HepG2 (cell line): ENCODE measurements at regions not wholly inside any gene's neighbourhood (a gene's known extent, or its start where the extent isn't known, plus 50 kb on each side); places are given as distances from the start of the nearest gene placed in this dataset.

Experiments
- ATAC-seq: fragments of 200-7000 bp; cut with Tn5 transposase; 3 replicates; pipeline ENCODE4 v1.9.1; 2020; ENCODE audit warnings: mild to moderate bottlenecking, moderate library complexity
- BruUV-seq: library from RNA; stranded (reverse); fragments of 400-500 nt; replicated peaks from 2 replicates; lab custom pipeline; 2021; lab: Mats Ljungman, UMichigan
- CTCF ChIA-PET: fragments of 300-600 bp; formaldehyde crosslinking; extraction: SDS; loops from one replicate; lab custom pipeline; 2021; ENCODE audit warnings: low total read pairs, inconsistent platforms, low intra/inter-chr PET ratio; lab: Yijun Ruan, JAX
- POLR2A ChIA-PET: fragments of 350-600 bp; sonication (Branson Sonifier 250); formaldehyde crosslinking; loops from one replicate; lab custom pipeline; 2020; ENCODE audit warnings: antibody characterized with exemption, inconsistent platforms; lab: Yijun Ruan, JAX
- DNase-seq: peaks from one replicate; pipeline ENCODE4 v3.0.0-alpha.2; 2015; ENCODE audit warnings: low spot score
- FAIRE-seq: peaks from 3 replicates; lab custom pipeline; 2011; peaks lifted over from hg19 to GRCh38; lab: Jason Lieb, UNC
- H2AFZ ChIP-seq: one replicate; pipeline ENCODE4 v1.6.1; 2011; ENCODE audit warnings: low read length, inconsistent platforms
- H3K27ac ChIP-seq: fragments of 300-600 bp; 3 replicates; pipeline ENCODE4 v1.8.0; 2011; ENCODE audit warnings: mixed run types, mild to moderate bottlenecking, mixed read lengths, low read length, inconsistent platforms; ENCODE audit not compliant: insufficient read depth; ENCODE audit errors: extremely low read length
- H3K27me3 ChIP-seq, 2 experiments: fragments of 200-600 bp in 1 of 2; 2 replicates in 1 of 2; 3 replicates in 1 of 2; pipeline versions ENCODE4 v1.6.0 to v1.8.0; 2011; ENCODE audit warnings: low read length in 2 of 2, mild to moderate bottlenecking in 2 of 2, moderate library complexity in 2 of 2, inconsistent platforms in 1 of 2; ENCODE audit not compliant: insufficient read depth in 2 of 2, control insufficient read depth in 1 of 2
- H3K36me3 ChIP-seq, 2 experiments: fragments of 200-600 bp in 1 of 2; replicated peaks in 1 of 2; 2 replicates in 1 of 2; 3 replicates in 1 of 2; pipeline versions ENCODE4 v1.5.1 to v1.8.0; 2011; ENCODE audit warnings: low read length in 2 of 2, inconsistent platforms in 1 of 2; ENCODE audit not compliant: insufficient read depth in 2 of 2, control insufficient read depth in 1 of 2
- H3K4me1 ChIP-seq: 2 replicates; pipeline ENCODE4 v1.5.1; 2012; ENCODE audit warnings: low read length, inconsistent platforms; ENCODE audit not compliant: insufficient read depth
- H3K4me2 ChIP-seq: 2 replicates; pipeline ENCODE4 v1.6.0; 2011; ENCODE audit warnings: low read depth, low read length, inconsistent platforms
- H3K4me3 ChIP-seq, 3 experiments: fragments of 200-600 bp in 1 of 3; sonication (generic), shearing (Covaris generic) in 1 of 3; replicated peaks in 1 of 3; 2 replicates each; pipeline ENCODE4 v1.5.1; 2011 to 2016; ENCODE audit warnings: low read length in 3 of 3, inconsistent platforms in 2 of 3, low read depth in 2 of 3, mild to moderate bottlenecking in 2 of 3, control low read depth in 1 of 3, mixed read lengths in 1 of 3; ENCODE audit not compliant: insufficient read depth in 1 of 3
- H3K79me2 ChIP-seq: one replicate; pipeline ENCODE4 v1.6.1; 2011; ENCODE audit warnings: low read length, inconsistent platforms; ENCODE audit not compliant: insufficient read depth
- H3K9ac ChIP-seq: 2 replicates; pipeline ENCODE4 v1.6.0; 2011; ENCODE audit warnings: mild to moderate bottlenecking, low read depth, low read length, inconsistent platforms; ENCODE audit not compliant: insufficient read depth
- H3K9me3 ChIP-seq: 2 replicates; pipeline ENCODE4 v1.5.1; 2012; ENCODE audit warnings: mild to moderate bottlenecking, low read length
- H4K20me1 ChIP-seq: 2 replicates; pipeline ENCODE4 v1.6.0; 2011; ENCODE audit warnings: inconsistent platforms, mild to moderate bottlenecking, low read length, moderate library complexity; ENCODE audit not compliant: insufficient read depth
- AKNA ChIP-seq: sonication (generic); formaldehyde crosslinking; IDR thresholded peaks from 2 replicates; pipeline ENCODE4 v1.4.0; 2020; ENCODE audit warnings: missing genetic modification reagents, borderline replicate concordance
- CENPT ChIP-seq: sonication (generic); formaldehyde crosslinking; IDR thresholded peaks from 2 replicates; pipeline ENCODE4 v1.8.0; 2022; ENCODE audit warnings: low read depth, mild to moderate bottlenecking, moderate library complexity, missing genetic modification reagents
- HIVEP1 ChIP-seq: sonication (generic); formaldehyde crosslinking; IDR thresholded peaks from 2 replicates; pipeline ENCODE4 v1.4.0; 2020; ENCODE audit warnings: mild to moderate bottlenecking, missing genetic modification reagents
- HOXA7 ChIP-seq: sonication (generic); formaldehyde crosslinking; IDR thresholded peaks from 2 replicates; pipeline ENCODE4 v1.8.1; 2022; ENCODE audit warnings: mild to moderate bottlenecking, missing genetic modification reagents, moderate library complexity
- NFIB ChIP-seq: sonication (generic); formaldehyde crosslinking; IDR thresholded peaks from 2 replicates; pipeline ENCODE4 v1.9.0; 2021; ENCODE audit warnings: missing genetic modification reagents, mild to moderate bottlenecking, borderline replicate concordance
- NONO ChIP-seq, 2 experiments: fragments of 450-650 bp in 1 of 2; sonication (generic) in 1 of 2; formaldehyde crosslinking in 1 of 2; IDR thresholded peaks in 1 of 2; conservative IDR thresholded peaks in 1 of 2; 2 replicates each; pipeline versions ENCODE4 v1.6.1 to v1.8.0; 2017 to 2022; ENCODE audit warnings: mild to moderate bottlenecking in 1 of 2, missing genetic modification reagents in 1 of 2, moderate library complexity in 1 of 2
- RBAK ChIP-seq: sonication (generic); formaldehyde crosslinking; IDR thresholded peaks from 2 replicates; pipeline ENCODE4 v1.5.1; 2020; ENCODE audit warnings: mild to moderate bottlenecking, missing genetic modification reagents
- SNAPC2 ChIP-seq: sonication (generic); formaldehyde crosslinking; IDR thresholded peaks from 2 replicates; pipeline ENCODE4 v1.8.1; 2022; ENCODE audit warnings: mild to moderate bottlenecking, missing genetic modification reagents
- SNRNP70 ChIP-seq: fragments of 200-400 bp; formaldehyde crosslinking; IDR thresholded peaks from 2 replicates; pipeline ENCODE4 v1.6.1; 2017; ENCODE audit warnings: mild to moderate bottlenecking, low read depth, low read length, moderate library complexity
- SOX5 ChIP-seq: IDR thresholded peaks from 2 replicates; pipeline ENCODE4 v1.6.1; 2016; ENCODE audit warnings: borderline replicate concordance
- TCF12 ChIP-seq, 2 experiments: fragments of 450-650 bp in 1 of 2; sonication (generic) in 1 of 2; formaldehyde crosslinking in 1 of 2; IDR thresholded peaks; 2 replicates each; pipeline versions ENCODE4 v1.6.1 to v1.8.0; 2017 to 2022; ENCODE audit warnings: antibody characterized with exemption in 1 of 2, mild to moderate bottlenecking in 1 of 2, missing genetic modification reagents in 1 of 2, moderate library complexity in 1 of 2
- ZNF570 ChIP-seq: sonication (generic); formaldehyde crosslinking; IDR thresholded peaks from 2 replicates; pipeline ENCODE4 v1.4.0; 2020; ENCODE audit warnings: mild to moderate bottlenecking, missing genetic modification reagents, borderline replicate concordance
- ZNF749 ChIP-seq: sonication (generic); formaldehyde crosslinking; IDR thresholded peaks from 2 replicates; pipeline ENCODE4 v1.8.0; 2022; ENCODE audit warnings: mild to moderate bottlenecking, missing genetic modification reagents, moderate library complexity, borderline replicate concordance
- WGBS: methylation state at CpG from one replicate; pipeline ENCODE4 v1.1.6; 2017; ENCODE audit warnings: low lambda C conversion rate; 5-methylcytosine and 5-hydroxymethylcytosine counted together
- in situ Hi-C: cut with HindIII; loops from 2 replicates; pipeline ENCODE4 v1.10.0; 2017; ENCODE audit warnings: low pct_unique_long_range_greater_than_20kb; ENCODE audit not compliant: extremely low pct_ligation_motif_present
- intact Hi-C: fragments of 100-400 bp; cut with micrococcal nuclease; formaldehyde crosslinking; loops from one replicate; pipeline ENCODE4 v1.10.0; 2022; ENCODE audit not compliant: unreplicated experiment
- TF ChIP-seq, protein P1 (sequence below): sonication (generic); formaldehyde crosslinking; IDR thresholded peaks from 2 replicates; pipeline ENCODE4 v1.4.0; 2020; ENCODE audit warnings: missing genetic modification reagents

DNA sequence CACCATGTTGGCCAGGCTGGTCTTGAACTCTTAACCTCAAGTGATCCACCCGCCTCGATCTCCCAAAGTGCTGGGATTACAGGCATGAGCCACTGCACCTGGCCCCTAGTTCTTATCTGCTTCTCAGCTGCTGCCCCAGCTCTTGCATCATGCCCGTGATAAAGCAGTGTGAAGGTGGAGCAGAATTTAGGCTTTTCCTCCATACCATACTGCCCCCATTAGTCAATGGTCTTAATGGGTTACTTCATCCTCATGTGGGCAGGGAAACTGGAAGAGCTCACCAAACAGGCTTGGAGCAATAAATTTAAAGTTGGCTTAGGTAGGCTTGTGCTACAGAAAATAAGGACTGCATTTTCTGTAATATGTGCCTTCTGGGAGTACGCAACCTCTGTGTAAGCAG lies 636.9 kb upstream of the BOD1L1 start:
- intact Hi-C loops = no loop called here
- TF ChIP-seq NONO (IDR thresholded peaks at IDR 0.05) = no peak
- no peak for TF ChIP-seq NONO (CRISPR knock-in tag; conservative IDR thresholded peaks at IDR 0.05)
- TF ChIP-seq TCF12 (IDR thresholded peaks at IDR 0.05) = no peak
- no peak for TF ChIP-seq TCF12 (CRISPR knock-in tag; IDR thresholded peaks at IDR 0.05)
- no peak for TF ChIP-seq RBAK (CRISPR knock-in tag)
- TF ChIP-seq SNRNP70 = no peak
- TF ChIP-seq ZNF749 (CRISPR knock-in tag) = no peak
- no peak for TF ChIP-seq SOX5
- TF ChIP-seq ZNF570 = no peak
- TF ChIP-seq AKNA = no peak
- no peak for TF ChIP-seq HOXA7
- TF ChIP-seq HIVEP1 = no peak
- no peak for TF ChIP-seq NFIB (CRISPR knock-in tag)
- no peak for TF ChIP-seq SNAPC2 (CRISPR knock-in tag)
- no peak for TF ChIP-seq CENPT
- TF ChIP-seq, protein P1, sequence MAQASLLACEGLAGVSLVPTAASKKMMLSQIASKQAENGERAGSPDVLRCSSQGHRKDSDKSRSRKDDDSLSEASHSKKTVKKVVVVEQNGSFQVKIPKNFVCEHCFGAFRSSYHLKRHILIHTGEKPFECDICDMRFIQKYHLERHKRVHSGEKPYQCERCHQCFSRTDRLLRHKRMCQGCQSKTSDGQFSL (CRISPR knock-in tag) = no peak

More for the DNA sequence above, 636.9 kb upstream of the BOD1L1 start:
- Histone ChIP-seq H3K79me2 (no peaks in the 10 kb centered on the region), H3K9ac (no peak overlapping the region), H4K20me1 (no peaks in the 10 kb centered on the region), H3K27me3 (no peaks in the 10 kb centered on the region), H3K36me3 (no peaks in the 10 kb centered on the region), H3K9me3 (peaks cover 94% of the 10 kb centered on the region), H3K4me3 (no peak overlapping the region), H3K4me1 (no peaks in the 10 kb centered on the region), H3K4me2 (no peak overlapping the region), H3K27ac (no peak overlapping the region), H2AFZ (no peak overlapping the region)
- WGBS = 6% methylated on average over 4 of the region's 4 CpGs
- in situ Hi-C loops = no loop called here
- ATAC-seq = no peak
- ChIA-PET CTCF (no interaction called here), POLR2A (no interaction called here)
- BruUV-seq = no TSS peak
- FAIRE-seq = no peak
- DNase-seq = no peak
